ENCODE measurements at regions not wholly inside any gene's neighbourhood (a gene's known extent, or its start where the extent isn't known, plus 50 kb on each side); places are given as distances from the start of the nearest gene placed in this dataset.

DNA sequence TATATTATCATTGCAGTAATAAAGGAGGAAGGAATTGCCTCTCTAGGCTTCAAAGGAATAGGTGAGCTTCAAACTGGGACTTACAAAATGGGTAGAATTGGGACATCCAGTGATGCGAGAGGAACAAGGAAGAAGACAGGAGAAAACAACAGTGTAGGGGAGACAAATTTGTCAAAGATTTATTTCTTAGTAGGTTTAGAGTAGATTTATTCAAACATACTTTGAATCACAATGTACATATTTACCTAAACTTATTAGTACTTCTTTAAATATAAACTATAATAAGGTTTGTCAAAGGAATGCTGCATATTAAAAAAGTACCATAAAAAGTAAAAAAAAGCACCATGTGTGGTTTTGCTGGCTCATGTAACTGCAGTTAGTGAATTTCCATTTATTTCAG is 161.4 kb upstream of the CDH2 start:
- H3K4me3 ChIP-seq (ENCODE audit: low read depth, low read length), result no peak overlapping the region
- DNase-seq (ENCODE audit: low read depth), result no peak
- TF ChIP-seq, protein P1, sequence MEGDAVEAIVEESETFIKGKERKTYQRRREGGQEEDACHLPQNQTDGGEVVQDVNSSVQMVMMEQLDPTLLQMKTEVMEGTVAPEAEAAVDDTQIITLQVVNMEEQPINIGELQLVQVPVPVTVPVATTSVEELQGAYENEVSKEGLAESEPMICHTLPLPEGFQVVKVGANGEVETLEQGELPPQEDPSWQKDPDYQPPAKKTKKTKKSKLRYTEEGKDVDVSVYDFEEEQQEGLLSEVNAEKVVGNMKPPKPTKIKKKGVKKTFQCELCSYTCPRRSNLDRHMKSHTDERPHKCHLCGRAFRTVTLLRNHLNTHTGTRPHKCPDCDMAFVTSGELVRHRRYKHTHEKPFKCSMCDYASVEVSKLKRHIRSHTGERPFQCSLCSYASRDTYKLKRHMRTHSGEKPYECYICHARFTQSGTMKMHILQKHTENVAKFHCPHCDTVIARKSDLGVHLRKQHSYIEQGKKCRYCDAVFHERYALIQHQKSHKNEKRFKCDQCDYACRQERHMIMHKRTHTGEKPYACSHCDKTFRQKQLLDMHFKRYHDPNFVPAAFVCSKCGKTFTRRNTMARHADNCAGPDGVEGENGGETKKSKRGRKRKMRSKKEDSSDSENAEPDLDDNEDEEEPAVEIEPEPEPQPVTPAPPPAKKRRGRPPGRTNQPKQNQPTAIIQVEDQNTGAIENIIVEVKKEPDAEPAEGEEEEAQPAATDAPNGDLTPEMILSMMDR (IDR thresholded peaks at IDR 0.05; ENCODE audit: insufficient read depth, low read length), result no peak

DNA sequence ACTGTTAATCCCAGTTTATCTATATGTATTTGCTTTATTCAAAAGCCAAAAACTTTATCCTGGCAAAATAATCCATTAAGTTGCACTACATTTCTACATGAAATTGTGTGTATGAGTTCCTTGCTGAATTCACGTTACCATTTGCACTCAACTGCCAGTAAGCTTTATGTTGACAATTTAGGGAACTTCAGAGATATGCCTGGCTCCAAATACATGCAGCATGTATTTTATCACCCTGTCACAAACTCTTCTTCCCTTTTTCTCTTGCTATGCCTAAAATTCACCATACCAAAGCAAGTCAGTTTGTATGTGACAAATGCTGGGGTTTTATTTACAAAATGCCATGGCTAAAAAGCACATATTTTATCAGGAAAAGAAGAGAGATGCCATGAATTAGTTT is 157.6 kb upstream of the CDH2 start:
- no peak for DNase-seq (ENCODE audit: low read depth)
- TF ChIP-seq, protein P1 (IDR thresholded peaks at IDR 0.05; ENCODE audit: insufficient read depth, low read length), result no peak
- H3K4me3 ChIP-seq (ENCODE audit: low read depth, low read length), result no peak overlapping the region

DNA sequence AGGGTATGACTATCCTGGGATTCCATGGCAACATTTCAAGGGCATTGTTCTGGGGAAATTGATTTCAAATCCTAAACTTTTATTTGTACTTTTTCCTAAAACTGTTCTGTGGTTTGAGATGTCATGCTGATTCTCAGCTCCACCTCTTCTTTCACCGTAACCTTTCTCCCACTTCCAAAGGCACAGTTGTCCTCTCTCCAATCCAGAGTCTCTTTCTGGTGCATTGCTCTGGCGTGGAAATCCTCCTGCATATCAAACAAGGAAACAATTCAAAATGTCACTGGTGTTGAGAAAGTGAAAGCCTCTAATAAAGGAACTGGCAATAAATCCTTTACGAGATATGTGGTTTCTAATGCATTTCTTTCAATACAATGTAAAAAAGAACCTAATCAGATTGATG is 155.1 kb upstream of the CDH2 start:
- TF ChIP-seq, protein P1 (IDR thresholded peaks at IDR 0.05; ENCODE audit: insufficient read depth, low read length), result no peak
- H3K4me3 ChIP-seq (ENCODE audit: low read depth, low read length), result no peak overlapping the region
- DNase-seq (ENCODE audit: low read depth), result no peak

DNA sequence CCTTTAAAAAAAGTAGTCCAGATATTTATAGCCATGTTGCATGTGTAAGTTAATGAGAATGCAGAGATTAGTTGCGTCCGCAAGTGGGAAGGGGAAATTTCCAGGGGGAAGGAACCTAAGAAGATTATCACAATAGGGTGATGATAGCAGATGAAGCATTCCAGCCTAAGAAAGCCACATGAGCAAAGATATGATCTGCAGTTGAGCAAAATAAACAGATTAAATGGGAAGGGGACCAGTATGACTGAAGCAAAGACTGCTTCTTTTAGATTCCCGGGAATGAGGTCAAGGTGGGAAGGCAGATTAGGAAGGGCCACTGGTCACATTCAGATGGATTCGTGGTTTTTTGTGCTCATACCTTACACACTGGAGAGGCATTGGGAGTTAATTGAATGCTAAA is 154.6 kb upstream of the CDH2 start:
- DNase-seq (ENCODE audit: low read depth), result no peak
- no peak overlapping the region for H3K4me3 ChIP-seq (ENCODE audit: low read depth, low read length)
- TF ChIP-seq, protein P1 (IDR thresholded peaks at IDR 0.05; ENCODE audit: insufficient read depth, low read length), result no peak

DNA sequence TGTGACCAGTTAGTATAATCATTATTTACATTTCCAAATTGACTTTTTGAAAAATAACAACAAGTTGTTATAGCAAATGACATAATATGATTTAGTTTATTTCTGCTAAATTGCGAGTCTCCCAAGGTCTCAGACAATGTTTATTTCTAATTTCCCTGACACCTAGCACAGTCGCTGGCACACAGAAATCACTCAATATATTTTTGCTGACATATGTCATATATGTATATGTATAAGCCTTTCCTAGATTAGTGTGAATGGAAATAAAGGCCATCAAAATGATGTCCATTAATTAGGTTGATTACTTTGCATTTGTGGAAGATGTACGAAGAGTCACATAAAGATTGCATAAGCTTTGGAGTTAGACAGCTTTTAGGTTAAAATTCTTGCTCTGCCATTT is 136.7 kb upstream of the CDH2 start:
- H3K4me3 ChIP-seq (ENCODE audit: low read depth, low read length), result no peak overlapping the region
- TF ChIP-seq, protein P1 (IDR thresholded peaks at IDR 0.05; ENCODE audit: insufficient read depth, low read length), result no peak
- no peak for DNase-seq (ENCODE audit: low read depth)

DNA sequence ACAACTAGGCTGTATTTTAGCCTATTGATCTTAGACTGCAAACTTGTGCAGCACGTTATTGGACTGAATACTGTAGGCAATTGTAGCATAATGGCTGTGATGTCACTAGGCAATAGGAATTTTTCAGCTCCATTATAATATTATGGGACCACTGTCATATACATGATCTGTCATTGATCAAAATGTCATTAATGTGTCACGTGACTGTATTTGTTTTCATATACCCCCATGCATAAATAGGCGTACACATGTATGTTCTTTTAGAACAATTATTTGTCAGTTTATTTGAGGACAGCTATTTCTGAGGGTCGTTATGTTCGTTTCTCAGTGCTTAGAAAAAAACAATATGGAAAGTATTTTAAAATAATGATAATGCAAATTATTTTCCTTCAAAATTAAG is 111.9 kb upstream of the CDH2 start:
- TF ChIP-seq, protein P1 (IDR thresholded peaks at IDR 0.05; ENCODE audit: insufficient read depth, low read length), result no peak
- no peak for DNase-seq (ENCODE audit: low read depth)
- no peak overlapping the region for H3K4me3 ChIP-seq (ENCODE audit: low read depth, low read length)

DNA sequence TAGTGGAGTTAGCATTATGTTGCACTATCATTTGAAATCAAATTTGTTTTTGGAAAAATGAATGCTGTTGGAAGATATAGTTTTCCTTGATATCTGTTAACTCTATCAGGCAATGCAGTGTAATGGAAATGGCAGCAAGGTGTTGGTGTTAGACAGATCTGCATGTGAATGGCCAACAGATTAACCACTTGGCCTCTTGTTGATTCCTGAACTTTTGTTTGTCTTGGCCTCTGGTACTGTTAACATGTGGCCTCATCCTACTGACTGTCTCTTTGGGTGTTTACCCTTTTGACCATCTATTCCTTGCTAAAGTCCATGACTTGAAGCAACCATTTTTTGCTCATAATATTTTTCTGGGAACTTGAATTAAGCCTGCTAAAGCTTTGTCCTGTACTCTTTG is 110.2 kb upstream of the CDH2 start:
- no peak overlapping the region for H3K4me3 ChIP-seq (ENCODE audit: low read depth, low read length)
- no peak for DNase-seq (ENCODE audit: low read depth)
- TF ChIP-seq, protein P1 (IDR thresholded peaks at IDR 0.05; ENCODE audit: insufficient read depth, low read length), result no peak
